ENCODE measurements at regions not wholly inside any gene's neighbourhood (a gene's known extent, or its start where the extent isn't known, plus 50 kb on each side); places are given as distances from the start of the nearest gene placed in this dataset.

DNA sequence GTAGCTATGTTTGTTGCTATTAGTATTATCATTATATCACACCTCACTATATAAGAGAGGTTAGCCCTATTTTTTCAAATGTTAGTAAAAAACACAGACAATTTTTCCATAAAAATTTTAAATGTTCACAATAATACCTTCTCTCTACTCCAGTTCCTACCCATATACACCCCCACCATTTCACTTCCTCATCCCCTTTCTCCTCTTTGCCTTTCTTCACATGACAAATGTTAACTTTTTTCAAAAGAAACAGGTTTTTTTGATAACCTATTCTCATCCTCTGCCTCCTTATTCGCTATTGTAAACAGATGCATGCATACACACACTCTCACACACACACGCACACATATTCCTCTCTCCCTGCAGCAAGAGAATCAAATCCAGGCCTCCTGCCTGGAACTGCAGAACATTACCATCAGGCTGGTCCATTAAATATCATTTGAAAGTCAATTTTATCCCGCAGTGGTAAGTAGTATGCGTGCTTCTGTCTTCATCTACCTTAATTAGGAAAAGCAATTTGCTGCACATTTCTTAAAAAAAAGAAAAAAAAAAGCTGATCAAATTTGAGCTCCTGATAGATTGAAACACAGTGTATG lies 55.5 kb downstream of the MID1IP1 start:
- no peak for DNase-seq

DNA sequence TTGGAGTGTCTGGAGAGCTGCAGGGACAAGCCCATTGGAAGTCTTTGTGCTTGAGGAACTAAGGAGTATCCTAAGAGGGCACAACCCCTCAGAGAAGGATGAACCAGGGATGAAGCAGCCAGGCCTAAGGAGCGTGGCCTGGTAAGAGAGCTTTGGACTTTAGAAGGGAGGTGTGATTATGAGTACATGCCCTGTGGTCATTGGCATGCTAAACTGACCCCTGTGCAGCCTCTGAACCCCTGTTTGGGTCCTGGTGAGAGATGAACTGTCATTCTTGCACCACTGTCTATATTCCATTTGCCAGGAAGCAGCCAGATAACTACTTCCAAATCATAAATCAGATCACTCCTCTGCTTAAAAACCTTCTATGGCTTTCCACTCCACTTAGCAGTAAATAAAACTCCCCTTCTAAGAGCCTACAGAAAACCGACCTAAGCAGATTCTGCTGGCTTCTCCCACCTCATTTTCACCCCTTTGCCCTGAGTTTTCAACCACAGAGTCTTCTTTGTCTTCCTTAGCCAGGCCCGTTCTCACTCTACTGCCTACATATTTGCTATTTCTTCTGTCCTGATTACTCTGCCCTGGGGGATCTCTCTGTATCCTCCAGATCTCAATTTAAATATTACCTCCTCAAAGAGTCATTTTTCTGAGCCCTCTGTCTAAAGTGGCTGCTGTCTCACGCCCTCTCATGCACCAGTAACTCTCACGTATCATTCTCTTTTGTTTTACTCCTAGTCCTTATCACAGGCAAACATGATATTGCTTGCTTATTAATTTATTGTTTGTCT lies 56.7 kb downstream of the MID1IP1 start:
- DNase-seq, result no peak

DNA sequence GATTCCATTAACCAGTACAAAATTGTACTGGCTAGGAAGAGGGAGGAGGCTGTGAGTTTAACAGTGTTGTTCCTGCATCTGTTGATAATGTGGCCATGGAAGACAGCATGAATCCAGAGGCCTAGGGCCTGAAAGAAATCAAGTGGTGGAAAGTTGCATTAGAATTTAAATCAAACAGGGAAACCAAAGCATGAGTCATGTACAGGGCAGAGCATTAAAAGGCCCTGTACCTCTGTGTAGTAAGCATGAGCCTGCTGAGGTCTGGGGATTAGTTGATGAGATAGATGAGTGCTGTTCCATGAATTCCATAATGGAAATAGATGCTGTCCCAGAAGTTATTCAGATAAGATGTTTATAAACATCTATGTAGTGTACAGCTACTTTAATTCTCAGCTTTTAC lies 58.3 kb downstream of the MID1IP1 start:
- no peak for DNase-seq

- DNase-seq, result no peak
Measured at GRCh38 chrX:38860106-38861013, 59.1 kb downstream of the MID1IP1 start.

GRCh38 chrX:38861489-38861888 lies 60.2 kb downstream of the MID1IP1 start:
- no peak for DNase-seq

DNA sequence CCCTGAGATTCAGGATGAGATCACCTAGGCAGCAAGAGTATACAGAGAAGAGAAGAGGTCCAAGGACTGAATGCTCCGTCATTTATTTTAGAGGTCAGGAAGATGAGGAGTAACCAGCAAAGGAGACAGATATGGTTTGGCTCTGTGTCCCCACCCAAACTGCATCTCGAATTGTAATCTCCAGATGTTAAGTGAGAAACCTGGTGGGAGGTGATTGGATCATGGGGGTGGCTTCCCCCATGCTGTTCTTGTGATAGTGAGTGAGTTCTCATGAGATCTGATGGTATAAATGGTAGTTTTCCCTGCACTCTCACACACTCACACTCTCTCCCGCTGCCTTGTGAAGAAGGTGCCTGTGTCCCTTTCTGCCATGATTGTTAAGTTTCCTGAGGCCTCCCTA lies 60.8 kb downstream of the MID1IP1 start:
- DNase-seq, result no peak

DNA sequence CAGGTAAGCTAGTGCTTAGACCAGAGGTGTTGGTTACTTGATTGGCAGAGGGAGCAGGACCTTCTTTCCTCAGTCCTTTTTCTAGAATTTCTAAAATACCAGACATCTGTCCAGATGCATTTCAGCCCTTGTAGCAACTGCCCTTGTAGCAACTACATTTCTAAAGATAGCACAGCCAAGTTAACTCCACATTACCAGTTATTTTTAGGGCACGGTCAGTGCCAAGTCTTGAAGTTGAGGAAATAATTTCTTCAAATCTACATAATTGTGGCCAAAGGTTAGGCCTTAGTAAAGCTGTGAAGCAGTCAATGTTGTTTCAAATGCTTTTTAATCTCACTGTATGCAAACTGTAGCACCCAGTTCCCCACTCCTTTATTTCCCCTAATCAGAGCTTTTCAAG lies 62.9 kb downstream of the MID1IP1 start:
- no peak for DNase-seq

- DNase-seq, result no peak
Measured at GRCh38 chrX:38868321-38868720, 67.1 kb downstream of the MID1IP1 start.

DNA sequence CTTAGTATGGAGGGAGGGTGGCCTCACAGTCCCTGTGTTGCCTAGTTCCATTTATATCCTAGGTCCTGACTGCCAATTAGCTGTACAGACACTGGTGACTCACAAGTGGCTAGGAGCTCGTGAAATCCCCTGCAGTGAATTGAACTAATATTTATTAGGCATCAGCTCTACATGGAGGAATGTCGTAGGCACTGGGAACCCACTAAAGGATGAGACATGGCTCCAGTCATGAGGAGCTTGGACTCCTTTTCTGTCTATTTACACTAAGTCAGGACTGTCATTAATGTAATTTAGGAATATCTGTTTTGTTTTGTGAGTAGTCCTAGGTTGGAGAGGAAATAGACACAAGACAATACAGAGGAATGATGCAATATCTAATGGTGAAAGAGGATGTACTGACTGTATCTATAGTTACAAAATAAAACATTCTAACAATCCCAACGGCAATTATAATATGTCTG lies 67.7 kb downstream of the MID1IP1 start:
- DNase-seq, result no peak

- DNase-seq, result no peak
Measured at GRCh38 chrX:38870361-38870895, 69.2 kb downstream of the MID1IP1 start.

DNA sequence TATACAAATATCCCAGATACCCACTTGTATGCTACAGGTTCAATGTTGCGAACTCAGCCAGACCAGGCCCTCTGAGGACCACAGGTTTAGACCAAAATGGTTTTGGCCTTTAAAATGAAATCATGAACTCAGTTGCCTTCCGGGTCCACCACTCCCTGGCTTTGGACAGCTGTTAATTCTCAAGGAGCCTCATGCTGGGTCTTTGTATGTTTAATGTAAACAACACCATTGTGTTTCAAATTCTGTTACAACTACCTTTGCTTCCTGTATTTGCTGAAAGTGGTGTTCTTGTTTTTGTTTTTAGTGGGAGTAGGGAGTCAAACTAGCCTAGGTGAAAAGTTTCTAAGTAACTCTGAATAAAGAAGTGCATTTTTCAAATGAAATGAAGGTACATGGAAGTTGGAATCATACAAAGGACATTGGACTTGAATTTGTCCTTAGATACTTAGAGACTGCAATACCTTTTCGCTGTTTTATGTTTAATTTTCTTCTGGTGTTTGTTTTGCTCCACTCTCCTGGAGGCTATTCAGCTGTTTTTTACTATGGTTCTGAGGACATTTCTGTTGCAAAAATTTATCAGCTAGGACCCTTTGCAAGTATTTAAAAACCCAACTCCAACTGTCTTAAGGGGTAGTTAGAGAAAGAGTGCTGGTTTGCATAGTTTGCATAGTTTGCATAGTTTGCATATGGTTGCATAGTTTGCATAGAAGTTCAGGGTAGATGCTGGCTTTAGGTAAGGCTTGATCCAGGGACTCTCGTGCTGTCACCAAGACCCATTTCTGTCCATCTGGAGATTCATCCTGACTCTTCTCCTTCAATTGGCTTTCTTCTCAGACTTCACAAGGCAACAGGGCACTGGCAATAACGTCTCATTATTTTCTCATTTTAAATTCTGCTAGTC lies 70.1 kb downstream of the MID1IP1 start:
- DNase-seq, result no peak

- peak; percentile 63 for DNase-seq
Measured at GRCh38 chrX:38877366-38877765, 76.1 kb downstream of the MID1IP1 start.

GRCh38 chrX:38878641-38879340 lies 77.5 kb downstream of the MID1IP1 start:
- no peak for DNase-seq

GRCh38 chrX:38879631-38880220 lies 78.5 kb downstream of the MID1IP1 start:
- DNase-seq, result peak; percentile 82

- no peak for DNase-seq
Measured at GRCh38 chrX:38880296-38880854, 79.1 kb downstream of the MID1IP1 start.

DNA sequence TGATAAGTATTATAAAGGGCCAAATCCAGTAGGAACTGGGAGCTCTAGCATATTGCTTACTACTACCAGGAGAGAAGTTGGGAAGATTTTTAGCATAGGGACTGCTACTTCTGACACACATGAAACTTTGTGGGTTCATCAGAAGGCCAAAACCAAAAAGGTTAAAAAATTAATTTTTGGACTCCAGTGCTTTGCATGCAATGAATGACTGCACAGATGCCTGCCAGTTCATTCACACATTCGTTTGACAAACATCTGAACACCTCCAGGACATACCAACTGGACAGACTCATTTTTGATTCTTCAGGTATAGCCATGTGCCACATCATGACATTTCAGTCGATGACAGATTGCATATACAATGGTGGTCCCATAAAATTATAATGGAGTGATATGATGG lies 79.8 kb downstream of the MID1IP1 start:
- DNase-seq, result no peak

DNA sequence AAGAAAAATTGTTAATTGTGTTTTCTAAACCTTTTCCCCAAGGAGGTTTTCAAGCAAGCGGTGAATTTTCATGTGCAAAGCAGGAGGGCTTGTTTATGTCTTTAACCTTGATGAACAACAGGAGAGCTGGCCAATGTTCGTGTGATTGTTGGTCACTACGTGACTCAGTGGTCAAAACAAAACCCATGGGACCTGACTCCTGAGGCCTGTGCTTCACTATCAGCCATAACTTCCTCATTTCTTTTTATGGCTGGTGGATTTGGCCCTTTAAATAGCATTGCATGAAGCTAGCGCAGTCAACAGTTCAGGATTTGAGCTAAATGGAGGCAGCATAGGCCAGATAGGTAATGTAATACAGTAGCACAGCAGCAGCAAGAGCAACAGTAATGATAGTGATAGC lies 80.5 kb downstream of the MID1IP1 start:
- DNase-seq, result no peak

DNA sequence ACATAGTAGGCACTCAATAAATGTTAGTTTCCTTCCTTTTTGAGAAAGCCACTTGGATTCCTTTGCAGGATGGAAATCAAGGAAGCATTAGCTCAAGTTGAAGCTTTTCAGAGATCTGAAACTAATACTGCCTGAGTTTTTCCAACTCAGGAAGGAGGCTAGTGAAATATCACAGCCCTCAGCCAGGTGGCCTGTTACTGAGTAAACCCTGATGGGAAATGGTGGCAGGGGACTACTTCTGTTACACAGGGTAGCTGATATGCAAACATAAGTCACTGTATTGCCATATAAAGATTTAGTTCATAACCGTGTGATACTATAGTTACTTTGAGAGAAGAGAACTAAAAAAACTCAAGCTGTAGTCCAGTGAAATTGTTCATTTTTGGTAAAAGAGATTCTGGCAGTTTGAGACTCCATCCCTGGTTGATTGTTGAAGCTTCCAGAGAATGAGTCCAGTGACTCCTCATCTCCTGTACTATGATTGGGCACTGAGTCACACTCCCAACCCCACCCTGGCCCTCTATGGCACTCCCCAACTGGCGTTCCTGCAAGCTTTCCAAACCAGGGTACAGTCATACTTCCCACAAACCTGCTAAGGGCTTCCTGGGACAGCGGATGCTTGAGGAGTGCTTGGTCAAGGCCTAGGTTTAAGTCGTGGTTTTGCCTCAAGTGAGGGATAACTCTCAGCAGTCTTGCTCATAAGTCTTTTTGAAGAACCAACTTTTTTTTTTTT lies 81.8 kb downstream of the MID1IP1 start:
- no peak for DNase-seq

DNA sequence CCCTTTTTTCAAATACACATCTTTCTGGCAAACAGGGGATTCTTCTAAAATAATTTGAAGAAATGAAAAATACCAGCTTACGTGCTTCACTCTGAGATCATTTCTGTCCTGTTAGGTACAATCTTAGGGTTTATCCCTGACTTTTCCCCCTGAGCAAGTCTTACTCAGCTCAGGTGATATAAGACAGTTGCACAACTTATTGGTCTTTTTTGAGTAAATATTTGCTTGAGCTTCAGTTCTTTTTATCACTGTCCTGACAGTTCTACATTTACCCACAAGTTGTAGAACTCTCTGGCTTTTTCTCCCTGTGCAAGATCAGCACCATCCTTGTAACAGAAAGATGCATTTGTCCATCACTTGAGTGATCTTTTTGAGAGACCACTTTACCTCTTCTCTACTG lies 84.9 kb downstream of the MID1IP1 start:
- no peak for DNase-seq

GRCh38 chrX:38887222-38887621 lies 86.0 kb downstream of the MID1IP1 start:
- DNase-seq, result no peak

Measured in tongue (tissue), 1 donor.